COLO829 (cell line): ENCODE measurements at regions not wholly inside any gene's neighbourhood (a gene's known extent, or its start where the extent isn't known, plus 50 kb on each side); places are given as distances from the start of the nearest gene placed in this dataset.
A peak's percentile ranks its signal among the peaks of the same experiment; 100 is the strongest.
"Not testable (repeated sequence)": the region's sequence is repeated elsewhere in the genome, so short reads cannot be mapped to it uniquely, and the experiment has no call there.

Source experiments
- DNase-seq: peaks from one replicate; pipeline ENCODE4 v3.0.0; 2012; ENCODE audit warnings: low spot score

- DNase-seq: no peak
Measured at GRCh38 chr16:79977940-79978836, 377.7 kb upstream of the MAF start.

DNA sequence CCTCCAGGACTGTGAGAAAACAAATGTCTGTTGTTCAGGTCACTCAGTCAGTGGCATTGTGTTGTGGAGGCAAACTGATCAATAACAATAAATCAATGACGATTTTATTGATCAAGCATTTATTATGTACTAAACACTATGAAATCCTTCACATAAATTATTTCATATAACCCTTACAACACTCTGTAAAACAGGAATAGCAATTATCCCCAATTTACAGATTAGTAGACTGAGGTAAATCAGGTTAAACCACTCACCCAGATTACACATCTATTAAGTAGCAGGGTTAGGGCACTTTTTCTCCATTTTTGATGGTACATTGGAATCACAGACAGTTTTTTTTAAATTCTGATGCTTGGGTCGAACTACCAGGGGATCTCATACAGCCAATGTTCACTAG, 372.8 kb upstream of the MAF start:
- no peak for DNase-seq

GRCh38 chr16:79972053-79972704, 371.6 kb upstream of the MAF start:
- DNase-seq: no peak

DNA sequence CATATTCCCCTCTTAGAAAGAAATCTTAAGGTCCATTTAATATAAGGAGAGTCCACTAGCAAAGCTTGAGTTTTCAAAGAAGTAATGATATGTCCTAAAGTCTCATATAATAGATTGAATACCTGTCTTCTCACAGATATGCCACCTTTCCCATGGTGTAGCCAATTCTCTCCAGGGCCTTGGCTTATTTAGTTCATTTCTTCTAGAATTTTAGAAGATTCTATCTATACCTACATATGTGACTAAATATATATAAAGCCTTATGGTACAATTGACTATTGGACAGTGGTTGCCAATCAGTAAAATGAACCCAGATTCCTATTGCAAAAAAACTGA, 370.7 kb upstream of the MAF start:
- DNase-seq: no peak

- no peak for DNase-seq
Measured at GRCh38 chr16:79970551-79971236, 370.2 kb upstream of the MAF start.

DNA sequence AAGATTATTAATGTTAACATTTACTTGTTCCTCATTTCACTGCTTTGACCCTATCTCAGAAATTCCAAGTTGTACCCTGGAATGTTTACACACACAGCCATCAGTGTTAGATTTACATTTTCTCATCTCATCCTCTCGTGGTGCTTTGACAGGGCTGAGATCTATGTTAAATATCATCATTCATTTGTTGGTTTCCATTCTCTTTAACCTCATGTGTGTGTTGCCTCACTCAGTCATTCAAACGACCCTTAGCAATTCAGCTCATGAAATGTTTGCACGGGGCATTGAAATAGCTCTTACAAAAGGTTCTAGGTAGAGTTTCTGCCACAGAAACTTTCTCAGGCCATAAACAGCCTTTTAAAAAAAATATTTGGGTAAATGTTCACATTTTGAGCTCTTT, 369.6 kb upstream of the MAF start:
- no peak for DNase-seq

DNA sequence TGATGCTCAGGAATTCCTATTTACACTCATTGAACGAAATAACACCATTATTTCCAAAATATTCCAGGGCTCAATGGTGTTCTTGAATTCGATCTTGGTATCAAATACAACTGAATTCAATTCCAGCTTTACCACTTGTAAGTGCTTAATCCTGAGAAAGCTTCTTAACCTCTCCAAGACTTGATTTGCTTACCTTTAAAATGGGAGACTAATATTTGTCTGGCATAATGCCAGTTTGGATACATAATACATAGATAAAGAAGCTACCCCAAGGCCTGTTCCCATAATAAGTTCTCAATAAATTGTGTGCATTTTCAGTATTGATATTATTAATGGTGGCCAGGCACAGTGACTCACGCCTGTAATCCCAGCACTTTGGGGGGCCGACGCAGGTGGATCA, 368.9 kb upstream of the MAF start:
- DNase-seq: no peak

DNA sequence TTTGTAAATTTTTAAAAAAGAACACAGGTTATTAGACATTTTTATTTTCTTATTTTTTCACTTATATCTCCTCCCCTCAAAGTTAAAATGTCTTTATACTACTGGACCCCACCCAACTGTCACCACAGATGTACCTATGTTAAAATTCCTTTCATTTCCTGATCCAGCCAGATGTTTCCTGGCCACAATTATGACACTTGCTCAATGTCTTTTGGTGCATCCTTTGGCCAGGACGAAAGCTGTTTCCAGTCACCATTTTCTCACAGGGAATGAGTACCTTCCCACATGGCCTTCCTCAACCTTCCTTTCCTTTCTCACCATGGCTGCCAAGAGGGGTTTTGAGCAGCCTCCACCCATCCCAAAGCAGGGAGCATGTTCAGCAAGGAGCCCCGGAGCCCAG, 365.7 kb upstream of the MAF start:
- DNase-seq: no peak

- DNase-seq: no peak
Measured at GRCh38 chr16:79965718-79966117, 365.2 kb upstream of the MAF start.

DNA sequence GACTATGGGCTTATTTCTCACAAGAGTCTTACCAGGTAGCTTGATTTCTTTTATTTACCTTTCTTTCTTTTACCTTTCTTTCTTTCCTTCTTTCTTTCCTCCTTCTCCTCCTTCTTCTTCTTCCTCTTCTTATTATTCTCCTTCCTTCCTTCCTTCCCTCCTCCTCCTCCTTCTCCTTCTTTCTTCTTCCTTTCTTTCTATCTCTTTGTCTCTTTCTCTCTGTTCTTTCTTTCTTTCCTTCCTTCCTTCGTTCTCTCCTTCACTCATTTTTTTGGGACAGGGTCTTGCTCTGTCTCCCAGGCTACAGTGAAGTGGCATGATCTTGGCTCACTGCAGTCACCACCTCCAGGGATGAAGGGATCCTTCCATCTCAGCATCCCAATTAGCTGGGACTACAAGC, 363.6 kb upstream of the MAF start:
- no peak for DNase-seq

DNA sequence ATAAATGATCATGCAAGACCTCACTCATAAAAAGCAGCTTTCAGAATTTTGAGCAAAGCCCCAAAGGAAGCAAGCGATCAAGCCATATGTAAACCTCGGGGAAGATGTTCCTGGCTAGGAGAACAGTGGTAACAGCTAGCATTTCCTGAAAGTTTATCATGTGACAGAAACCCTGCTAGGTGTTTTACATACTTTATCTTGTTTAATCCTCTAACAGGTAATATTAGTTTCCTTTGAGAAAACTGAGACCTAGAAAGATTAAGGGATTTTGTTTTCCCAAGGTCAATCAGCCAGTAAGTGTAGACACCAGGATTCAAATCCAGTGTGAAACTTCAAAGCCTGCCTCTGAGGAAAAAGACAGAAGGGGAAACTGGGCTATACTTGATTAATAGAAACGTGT, 362.4 kb upstream of the MAF start:
- no peak for DNase-seq

DNA sequence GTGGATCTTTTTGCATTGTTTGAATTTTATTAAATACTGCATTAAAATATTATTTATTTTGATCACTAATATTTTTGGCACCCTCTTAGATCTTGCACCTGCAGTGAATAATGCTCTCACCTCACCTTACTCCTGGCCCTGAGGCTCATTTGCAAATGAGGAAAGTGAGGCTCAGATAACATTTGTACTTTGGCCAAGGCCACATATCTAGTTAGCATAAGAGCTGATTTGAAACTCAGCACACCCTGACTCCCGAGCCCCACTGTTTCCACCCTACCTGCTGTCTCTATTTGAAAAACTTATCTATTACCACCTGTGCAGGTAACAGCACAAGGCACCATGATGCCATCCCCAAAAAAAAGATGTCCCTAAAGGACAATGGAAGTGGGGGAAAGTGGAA, 358.7 kb upstream of the MAF start:
- no peak for DNase-seq

- no peak for DNase-seq
Measured at GRCh38 chr16:79954921-79955705, 354.6 kb upstream of the MAF start.

GRCh38 chr16:79950932-79951719, 350.6 kb upstream of the MAF start:
- DNase-seq: no peak

GRCh38 chr16:79949417-79949816, 348.9 kb upstream of the MAF start:
- no peak for DNase-seq

- no peak for DNase-seq
Measured at GRCh38 chr16:79947771-79948170, 347.2 kb upstream of the MAF start.

- no peak for DNase-seq
Measured at GRCh38 chr16:79946252-79946651, 345.7 kb upstream of the MAF start.

DNA sequence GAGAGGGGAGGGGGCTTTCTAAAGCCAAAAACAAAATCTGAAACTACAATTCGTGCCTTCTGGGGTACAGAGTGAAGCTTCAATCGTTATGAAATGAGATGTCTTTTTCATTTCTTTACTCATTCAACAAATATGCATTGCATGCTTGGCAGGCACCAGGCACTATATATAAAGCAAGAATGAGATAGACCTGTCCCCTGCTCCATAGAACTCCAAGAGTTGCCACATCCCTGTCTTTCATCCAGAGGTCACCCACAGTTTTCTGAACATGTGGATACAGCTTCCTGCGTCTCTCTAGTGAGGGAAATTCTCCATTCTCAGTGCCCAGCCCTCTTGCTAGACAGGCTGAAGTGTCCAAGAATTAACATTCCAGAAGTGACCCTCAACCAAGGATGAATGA, 343.2 kb upstream of the MAF start:
- DNase-seq: no peak

GRCh38 chr16:79938575-79938974, 338.0 kb upstream of the MAF start:
- no peak for DNase-seq

GRCh38 chr16:79937671-79938070, 337.1 kb upstream of the MAF start:
- DNase-seq: not testable (repeated sequence)

DNA sequence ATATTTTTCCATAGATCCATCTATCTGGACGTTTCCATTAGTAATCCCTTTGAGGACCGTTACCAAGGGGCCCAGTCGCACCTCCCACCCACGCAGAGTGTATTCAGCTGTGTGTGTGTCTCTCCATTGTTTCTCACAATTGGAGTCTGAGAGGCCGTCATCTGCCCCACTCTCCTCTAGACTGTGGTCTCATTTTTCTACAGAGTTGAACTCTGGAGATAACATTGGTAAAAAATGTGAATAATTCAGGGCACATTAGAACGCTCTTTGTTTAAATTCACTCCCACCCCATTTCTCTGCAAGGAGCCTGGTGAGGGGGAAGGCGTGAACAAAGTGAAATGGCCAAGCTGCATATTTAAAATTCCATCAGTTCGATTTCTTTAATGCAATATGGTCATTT, 333.1 kb upstream of the MAF start:
- DNase-seq: peak; percentile 14

GRCh38 chr16:79932572-79932971, 332.0 kb upstream of the MAF start:
- no peak for DNase-seq
